ENCODE measurements at regions not wholly inside any gene's neighbourhood (a gene's known extent, or its start where the extent isn't known, plus 50 kb on each side); places are given as distances from the start of the nearest gene placed in this dataset.

- CTCF ChIA-PET = no interaction called here
- DNase-seq (ENCODE audit: extremely low spot score) = no peak
- TF ChIP-seq LEF1 (IDR thresholded peaks at IDR 0.05; ENCODE audit: borderline replicate concordance) = no peak
- TF ChIP-seq, protein P1, sequence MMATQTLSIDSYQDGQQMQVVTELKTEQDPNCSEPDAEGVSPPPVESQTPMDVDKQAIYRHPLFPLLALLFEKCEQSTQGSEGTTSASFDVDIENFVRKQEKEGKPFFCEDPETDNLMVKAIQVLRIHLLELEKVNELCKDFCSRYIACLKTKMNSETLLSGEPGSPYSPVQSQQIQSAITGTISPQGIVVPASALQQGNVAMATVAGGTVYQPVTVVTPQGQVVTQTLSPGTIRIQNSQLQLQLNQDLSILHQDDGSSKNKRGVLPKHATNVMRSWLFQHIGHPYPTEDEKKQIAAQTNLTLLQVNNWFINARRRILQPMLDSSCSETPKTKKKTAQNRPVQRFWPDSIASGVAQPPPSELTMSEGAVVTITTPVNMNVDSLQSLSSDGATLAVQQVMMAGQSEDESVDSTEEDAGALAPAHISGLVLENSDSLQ (IDR thresholded peaks at IDR 0.05) = no peak
- TF ChIP-seq NFRKB (IDR thresholded peaks at IDR 0.05) = no peak
- no peak for TF ChIP-seq CTBP1 (IDR thresholded peaks at IDR 0.05; ENCODE audit: borderline replicate concordance)
- TF ChIP-seq BHLHE40 (IDR thresholded peaks at IDR 0.05; ENCODE audit: borderline replicate concordance) = no peak
- TF ChIP-seq TARDBP (IDR thresholded peaks at IDR 0.05) = no peak
- TF ChIP-seq ELF4 (IDR thresholded peaks at IDR 0.05) = no peak
- POLR2A ChIA-PET = no interaction called here
Observed at GRCh38 chr4:135239964-135240363, 1038.4 kb upstream of the PABPC4L start.

GRCh38 chr4:135238940-135239339 lies 1037.4 kb upstream of the PABPC4L start:
- ChIA-PET CTCF (no interaction called here), POLR2A (no interaction called here)
- DNase-seq (ENCODE audit: extremely low spot score) = no peak
- TF ChIP-seq ARNT (IDR thresholded peaks at IDR 0.05) (no peak), SP1 (IDR thresholded peaks at IDR 0.05) (no peak), BHLHE40 (IDR thresholded peaks at IDR 0.05; ENCODE audit: borderline replicate concordance) (no peak), TARDBP (IDR thresholded peaks at IDR 0.05) (no peak), ELF4 (IDR thresholded peaks at IDR 0.05) (no peak), L3MBTL2 (conservative IDR thresholded peaks at IDR 0.05) (no peak), SUZ12 (IDR thresholded peaks at IDR 0.05) (no peak)
- TF ChIP-seq, protein P1 (IDR thresholded peaks at IDR 0.05) = no peak

DNA sequence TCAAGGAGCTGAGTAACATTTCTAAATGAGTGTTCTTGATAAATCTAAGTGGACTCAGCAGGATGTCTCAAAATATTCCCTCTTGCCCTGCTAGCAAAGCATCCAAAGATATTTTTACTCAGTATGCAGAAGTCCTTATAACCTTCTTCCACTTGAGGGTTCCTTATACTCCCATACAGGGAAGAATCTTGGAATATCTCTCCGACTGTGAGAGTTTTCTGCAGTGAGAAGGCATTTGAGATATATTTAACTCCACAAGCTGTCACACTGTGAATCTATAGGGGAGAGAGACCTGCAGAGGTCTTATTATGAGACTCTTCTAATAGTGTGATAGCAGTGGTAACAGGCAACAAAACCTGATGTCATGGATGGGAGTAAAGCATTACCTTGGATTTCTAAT lies 1034.5 kb upstream of the PABPC4L start:
- no peak for TF ChIP-seq ARNT (IDR thresholded peaks at IDR 0.05)
- ChIA-PET POLR2A (no interaction called here), CTCF (no interaction called here)
- DNase-seq (ENCODE audit: extremely low spot score) = no peak

DNA sequence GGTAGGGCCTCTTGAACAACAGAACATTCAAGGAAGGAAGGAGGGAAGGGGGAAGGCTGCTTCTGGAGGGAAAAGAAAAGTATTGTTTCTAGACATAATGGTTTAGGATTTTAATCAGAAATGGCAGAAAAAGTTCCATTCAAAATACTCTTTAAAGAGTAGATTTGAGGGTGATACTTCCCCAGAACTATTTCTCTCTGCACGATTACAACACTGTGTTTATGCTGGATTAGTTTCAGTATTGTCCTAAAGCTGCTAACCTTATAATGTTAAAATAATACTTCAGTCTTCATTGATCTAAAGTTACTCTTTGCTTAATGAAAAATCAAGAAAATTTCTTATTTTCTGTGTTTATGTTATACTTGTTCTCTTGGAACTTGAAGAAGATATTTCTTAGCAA lies 1026.3 kb upstream of the PABPC4L start:
- no peak for DNase-seq (ENCODE audit: extremely low spot score)
- ChIA-PET POLR2A (no interaction called here), CTCF (no interaction called here)
- TF ChIP-seq HDGF (IDR thresholded peaks at IDR 0.05; ENCODE audit: borderline replicate concordance) (no peak), SUZ12 (IDR thresholded peaks at IDR 0.05) (no peak), FOXA1 (IDR thresholded peaks at IDR 0.05) (no peak), CTBP1 (IDR thresholded peaks at IDR 0.05; ENCODE audit: borderline replicate concordance) (no peak), ELF4 (IDR thresholded peaks at IDR 0.05) (no peak), SP1 (IDR thresholded peaks at IDR 0.05) (no peak), ARNT (IDR thresholded peaks at IDR 0.05) (no peak), NFRKB (IDR thresholded peaks at IDR 0.05) (no peak), TARDBP (IDR thresholded peaks at IDR 0.05) (no peak)
- TF ChIP-seq, protein P1 (IDR thresholded peaks at IDR 0.05) = no peak

GRCh38 chr4:135225551-135225950 lies 1024.0 kb upstream of the PABPC4L start:
- TF ChIP-seq LEF1 (IDR thresholded peaks at IDR 0.05; ENCODE audit: borderline replicate concordance) = no peak
- no peak for TF ChIP-seq HDGF (IDR thresholded peaks at IDR 0.05; ENCODE audit: borderline replicate concordance)
- TF ChIP-seq TARDBP (IDR thresholded peaks at IDR 0.05) = no peak
- no peak for TF ChIP-seq ELF4 (IDR thresholded peaks at IDR 0.05)
- TF ChIP-seq CTBP1 (IDR thresholded peaks at IDR 0.05; ENCODE audit: borderline replicate concordance) = no peak
- TF ChIP-seq L3MBTL2 (conservative IDR thresholded peaks at IDR 0.05) = no peak
- no peak for TF ChIP-seq FOXK2 (IDR thresholded peaks at IDR 0.05)
- no peak for TF ChIP-seq ARNT (IDR thresholded peaks at IDR 0.05)
- no peak for TF ChIP-seq ZNF384 (IDR thresholded peaks at IDR 0.05)
- no peak for TF ChIP-seq NFRKB (IDR thresholded peaks at IDR 0.05)
- no peak for TF ChIP-seq SP1 (IDR thresholded peaks at IDR 0.05)
- TF ChIP-seq, protein P1 (IDR thresholded peaks at IDR 0.05) = no peak
- no peak for TF ChIP-seq SUZ12 (IDR thresholded peaks at IDR 0.05)
- no peak for TF ChIP-seq FOXA1 (IDR thresholded peaks at IDR 0.05)
- TF ChIP-seq BHLHE40 (IDR thresholded peaks at IDR 0.05; ENCODE audit: borderline replicate concordance) = no peak
- no peak for TF ChIP-seq FOXM1 (IDR thresholded peaks at IDR 0.05; ENCODE audit: borderline replicate concordance)
- no peak for DNase-seq (ENCODE audit: extremely low spot score)
- ChIA-PET CTCF (no interaction called here), POLR2A (no interaction called here)

DNA sequence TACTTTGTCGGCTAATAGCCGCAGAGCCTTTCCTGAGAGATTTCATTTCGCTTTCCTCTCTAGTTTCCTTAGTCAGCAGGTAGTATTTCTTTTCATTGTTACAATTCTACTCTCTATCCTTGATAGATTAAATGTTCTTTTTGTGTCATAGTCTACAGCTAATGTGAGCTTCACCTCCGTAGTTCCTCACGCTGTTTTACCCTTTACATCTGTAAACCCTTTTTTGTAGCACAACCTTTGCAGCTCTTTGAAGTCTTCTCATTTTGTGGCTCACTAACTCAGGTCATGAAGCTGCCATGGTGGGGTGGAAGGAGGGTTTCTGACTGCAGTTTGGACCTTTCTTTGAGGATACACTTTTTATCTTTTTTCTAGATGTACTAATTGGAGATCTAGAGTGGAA lies 1008.8 kb upstream of the PABPC4L start:
- ChIA-PET CTCF (no interaction called here), POLR2A (no interaction called here)
- no peak for DNase-seq (ENCODE audit: extremely low spot score)
- TF ChIP-seq SP1 (IDR thresholded peaks at IDR 0.05) = no peak
- TF ChIP-seq, protein P1 (IDR thresholded peaks at IDR 0.05) = no peak
- TF ChIP-seq TARDBP (IDR thresholded peaks at IDR 0.05) = no peak
- TF ChIP-seq BHLHE40 (IDR thresholded peaks at IDR 0.05; ENCODE audit: borderline replicate concordance) = no peak
- no peak for TF ChIP-seq FOXA1 (IDR thresholded peaks at IDR 0.05)
- no peak for TF ChIP-seq L3MBTL2 (conservative IDR thresholded peaks at IDR 0.05)
- TF ChIP-seq FOXM1 (IDR thresholded peaks at IDR 0.05; ENCODE audit: borderline replicate concordance) = no peak
- no peak for TF ChIP-seq ARNT (IDR thresholded peaks at IDR 0.05)
- TF ChIP-seq HDGF (IDR thresholded peaks at IDR 0.05; ENCODE audit: borderline replicate concordance) = no peak
- no peak for TF ChIP-seq CTBP1 (IDR thresholded peaks at IDR 0.05; ENCODE audit: borderline replicate concordance)
- TF ChIP-seq NFRKB (IDR thresholded peaks at IDR 0.05) = no peak
- no peak for TF ChIP-seq ZNF384 (IDR thresholded peaks at IDR 0.05)
- TF ChIP-seq SUZ12 (IDR thresholded peaks at IDR 0.05) = no peak
- no peak for TF ChIP-seq LEF1 (IDR thresholded peaks at IDR 0.05; ENCODE audit: borderline replicate concordance)
- TF ChIP-seq FOXK2 (IDR thresholded peaks at IDR 0.05) = no peak
- TF ChIP-seq ELF4 (IDR thresholded peaks at IDR 0.05) = no peak
